CD4-positive, alpha-beta T cell (primary cell): ENCODE measurements at regions not wholly inside any gene's neighbourhood (a gene's known extent, or its start where the extent isn't known, plus 50 kb on each side); places are given as distances from the start of the nearest gene placed in this dataset.

Experiments
- ATAC-seq: fragments of 200-7000 bp; cut with Tn5 transposase; one replicate; pipeline ENCODE4 v1.10.0; 2022; ENCODE audit warnings: mild to moderate bottlenecking; ENCODE audit not compliant: poor library complexity
- CTCF ChIA-PET: fragments of 350-600 bp; sonication (Branson Sonifier 250); formaldehyde crosslinking; loops from one replicate; lab custom pipeline; 2021; ENCODE audit warnings: antibody characterized with exemption, inconsistent platforms; lab: Charles Lee
- POLR2A ChIA-PET: fragments of 350-600 bp; sonication (Branson Sonifier 250); formaldehyde crosslinking; loops from one replicate; lab custom pipeline; 2021; ENCODE audit warnings: antibody characterized with exemption, inconsistent platforms; lab: Charles Lee
- DNase-seq, 14 experiments: peaks; one replicate each; pipeline ENCODE4 v3.0.0-alpha.2; 2013 to 2020; ENCODE audit warnings: mixed read lengths in 2 of 14
- H3K27ac ChIP-seq, 2 donors: one replicate each; pipeline versions ENCODE4 v1.5.1 to v1.7.0; 2013; ENCODE audit warnings: low read length in 2 of 2, low read depth in 1 of 2, mild to moderate bottlenecking in 1 of 2
- H3K27me3 ChIP-seq, 2 experiments: 1 replicate in 1 of 2; 2 replicates in 1 of 2; pipeline versions ENCODE4 v1.6.1 to v1.7.0; 2013; ENCODE audit warnings: low read length in 2 of 2, control low read depth in 1 of 2, mild to moderate bottlenecking in 1 of 2, moderate library complexity in 1 of 2; ENCODE audit not compliant: insufficient read depth in 2 of 2, control insufficient read depth in 1 of 2
- H3K36me3 ChIP-seq: one replicate; pipeline ENCODE4 v1.6.1; 2013; ENCODE audit warnings: low read length, control low read depth; ENCODE audit not compliant: insufficient read depth
- H3K4me1 ChIP-seq: one replicate; pipeline ENCODE4 v1.6.1; 2013; ENCODE audit warnings: low read length, control low read depth; ENCODE audit not compliant: insufficient read depth
- H3K4me3 ChIP-seq: one replicate; pipeline ENCODE4 v1.5.1; 2013; ENCODE audit warnings: mild to moderate bottlenecking, low read length, moderate library complexity
- H3K9me3 ChIP-seq, 2 experiments: 1 replicate in 1 of 2; 2 replicates in 1 of 2; pipeline versions ENCODE4 v1.6.1 to v1.7.0; 2013; ENCODE audit warnings: low read length in 2 of 2, mild to moderate bottlenecking in 2 of 2, control low read depth in 1 of 2, moderate library complexity in 1 of 2; ENCODE audit not compliant: control insufficient read depth in 1 of 2, insufficient read depth in 1 of 2
- H3K27ac Mint-ChIP-seq: one replicate; pipeline ENCODE4 v1.8.0; 2020; ENCODE audit warnings: mixed read lengths
- H3K27me3 Mint-ChIP-seq: one replicate; pipeline ENCODE4 v1.8.0; 2021; ENCODE audit warnings: mixed read lengths
- H3K36me3 Mint-ChIP-seq: one replicate; pipeline ENCODE4 v1.8.0; 2021; ENCODE audit warnings: low read depth, mixed read lengths
- H3K4me1 Mint-ChIP-seq: one replicate; pipeline ENCODE4 v1.8.0; 2021; ENCODE audit warnings: low read depth, mixed read lengths
- H3K4me3 Mint-ChIP-seq: one replicate; pipeline ENCODE4 v1.8.0; 2020; ENCODE audit warnings: mild to moderate bottlenecking, mixed read lengths
- H3K9me3 Mint-ChIP-seq: one replicate; pipeline ENCODE4 v1.8.0; 2020; ENCODE audit warnings: mixed read lengths
- intact Hi-C, 2 experiments: fragments of 100-400 bp; cut with DNase I in 1 of 2; cut with micrococcal nuclease in 1 of 2; formaldehyde crosslinking; loops; one replicate each; pipeline versions ENCODE4 v1.15.1 to v1.9.0; 2023 to 2025; cut with DNase I, micrococcal nuclease
- TF ChIP-seq, protein P1 (sequence below): fragments of 200-600 bp; IDR thresholded peaks from one replicate; pipeline ENCODE4 v1.8.0; 2022; ENCODE audit warnings: antibody characterized with exemption, mild to moderate bottlenecking

DNA sequence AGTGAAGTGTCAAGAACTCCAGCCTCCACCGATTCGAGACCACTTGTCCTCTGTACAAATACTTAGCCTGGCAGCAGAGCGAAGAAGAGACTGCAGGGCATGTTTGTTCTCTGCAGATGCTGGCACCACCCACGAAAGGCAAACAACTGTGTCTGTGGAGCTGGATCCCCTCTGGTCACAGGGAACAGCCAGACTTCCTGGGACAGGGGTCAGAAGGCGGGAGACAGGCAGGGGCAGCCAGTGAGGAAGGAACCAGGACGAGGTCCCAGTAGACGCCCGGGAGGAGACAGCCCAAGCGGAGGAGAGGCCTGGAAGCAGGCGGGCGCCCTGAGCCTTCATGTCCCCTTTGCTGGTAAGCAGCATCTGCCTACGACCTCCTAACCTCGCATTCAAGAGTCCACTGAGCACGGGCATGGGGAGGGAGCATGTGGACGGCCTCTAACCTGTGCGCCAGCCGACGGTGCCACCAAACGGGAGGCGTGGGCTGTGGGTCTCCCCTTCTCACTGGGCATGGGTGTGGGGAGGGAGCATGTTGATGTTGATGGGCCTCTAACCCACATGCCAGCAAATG lies 265.5 kb downstream of the DLL1 start:
- no peak overlapping the region for H3K27ac ChIP-seq

DNA sequence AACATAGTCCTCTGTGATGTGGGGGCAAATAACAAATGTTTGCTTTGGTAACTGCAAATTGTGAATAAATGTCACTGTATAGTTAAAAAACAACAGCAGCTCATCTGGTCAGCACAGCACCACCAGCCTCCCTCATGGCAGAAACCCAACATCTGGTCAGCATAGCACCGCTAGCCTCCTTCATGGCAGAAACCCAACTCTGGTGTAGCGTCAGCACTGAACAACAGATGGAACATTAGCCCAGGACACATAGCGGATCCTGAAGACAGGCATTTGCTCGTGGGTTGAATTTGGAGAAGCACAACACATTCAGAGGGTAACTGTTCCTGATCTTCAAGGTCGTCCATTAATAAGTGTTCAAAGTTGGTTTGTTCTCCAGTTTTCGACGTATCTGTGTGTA lies 265.9 kb downstream of the DLL1 start:
- CTCF ChIA-PET = no interaction called here
- Histone ChIP-seq H3K27me3 (peaks cover 0 to 6% of the 10 kb centered on the region in 2 experiments), H3K27ac (no peak overlapping the region), H3K9me3 (no peaks in the 10 kb centered on the region), H3K4me1 (no peaks in the 10 kb centered on the region), H3K36me3 (no peaks in the 10 kb centered on the region), H3K4me3 (no peak overlapping the region)
- intact Hi-C loops = no loop called here
- no peaks in the 10 kb centered on the region for H3K4me1 Mint-ChIP-seq
- DNase-seq (no peak), ATAC-seq (no peak)
- no peaks in the 10 kb centered on the region for H3K36me3 Mint-ChIP-seq
- no peak overlapping the region for H3K27ac Mint-ChIP-seq
- TF ChIP-seq, protein P1, sequence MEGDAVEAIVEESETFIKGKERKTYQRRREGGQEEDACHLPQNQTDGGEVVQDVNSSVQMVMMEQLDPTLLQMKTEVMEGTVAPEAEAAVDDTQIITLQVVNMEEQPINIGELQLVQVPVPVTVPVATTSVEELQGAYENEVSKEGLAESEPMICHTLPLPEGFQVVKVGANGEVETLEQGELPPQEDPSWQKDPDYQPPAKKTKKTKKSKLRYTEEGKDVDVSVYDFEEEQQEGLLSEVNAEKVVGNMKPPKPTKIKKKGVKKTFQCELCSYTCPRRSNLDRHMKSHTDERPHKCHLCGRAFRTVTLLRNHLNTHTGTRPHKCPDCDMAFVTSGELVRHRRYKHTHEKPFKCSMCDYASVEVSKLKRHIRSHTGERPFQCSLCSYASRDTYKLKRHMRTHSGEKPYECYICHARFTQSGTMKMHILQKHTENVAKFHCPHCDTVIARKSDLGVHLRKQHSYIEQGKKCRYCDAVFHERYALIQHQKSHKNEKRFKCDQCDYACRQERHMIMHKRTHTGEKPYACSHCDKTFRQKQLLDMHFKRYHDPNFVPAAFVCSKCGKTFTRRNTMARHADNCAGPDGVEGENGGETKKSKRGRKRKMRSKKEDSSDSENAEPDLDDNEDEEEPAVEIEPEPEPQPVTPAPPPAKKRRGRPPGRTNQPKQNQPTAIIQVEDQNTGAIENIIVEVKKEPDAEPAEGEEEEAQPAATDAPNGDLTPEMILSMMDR = no peak
- POLR2A ChIA-PET = no interaction called here
- no peaks in the 10 kb centered on the region for H3K9me3 Mint-ChIP-seq
- peaks cover 31% of the 10 kb centered on the region for H3K27me3 Mint-ChIP-seq
- no peak overlapping the region for H3K4me3 Mint-ChIP-seq

More for the DNA sequence above, 265.5 kb downstream of the DLL1 start:
- no peak for DNase-seq
- POLR2A ChIA-PET = no interaction called here
- Mint-ChIP-seq H3K4me1 (no peaks in the 10 kb centered on the region), H3K27me3 (peaks cover 29% of the 10 kb centered on the region), H3K4me3 (no peak overlapping the region), H3K9me3 (no peaks in the 10 kb centered on the region), H3K27ac (no peak overlapping the region), H3K36me3 (no peaks in the 10 kb centered on the region)
- Histone ChIP-seq H3K9me3 (no peaks in the 10 kb centered on the region), H3K4me3 (no peak overlapping the region), H3K36me3 (no peaks in the 10 kb centered on the region), H3K27me3 (peaks cover 0 to 6% of the 10 kb centered on the region in 2 experiments), H3K4me1 (no peaks in the 10 kb centered on the region)
- ATAC-seq = no peak
- TF ChIP-seq, protein P1 = no peak
- intact Hi-C loops = no loop called here
- CTCF ChIA-PET = no interaction called here

DNA sequence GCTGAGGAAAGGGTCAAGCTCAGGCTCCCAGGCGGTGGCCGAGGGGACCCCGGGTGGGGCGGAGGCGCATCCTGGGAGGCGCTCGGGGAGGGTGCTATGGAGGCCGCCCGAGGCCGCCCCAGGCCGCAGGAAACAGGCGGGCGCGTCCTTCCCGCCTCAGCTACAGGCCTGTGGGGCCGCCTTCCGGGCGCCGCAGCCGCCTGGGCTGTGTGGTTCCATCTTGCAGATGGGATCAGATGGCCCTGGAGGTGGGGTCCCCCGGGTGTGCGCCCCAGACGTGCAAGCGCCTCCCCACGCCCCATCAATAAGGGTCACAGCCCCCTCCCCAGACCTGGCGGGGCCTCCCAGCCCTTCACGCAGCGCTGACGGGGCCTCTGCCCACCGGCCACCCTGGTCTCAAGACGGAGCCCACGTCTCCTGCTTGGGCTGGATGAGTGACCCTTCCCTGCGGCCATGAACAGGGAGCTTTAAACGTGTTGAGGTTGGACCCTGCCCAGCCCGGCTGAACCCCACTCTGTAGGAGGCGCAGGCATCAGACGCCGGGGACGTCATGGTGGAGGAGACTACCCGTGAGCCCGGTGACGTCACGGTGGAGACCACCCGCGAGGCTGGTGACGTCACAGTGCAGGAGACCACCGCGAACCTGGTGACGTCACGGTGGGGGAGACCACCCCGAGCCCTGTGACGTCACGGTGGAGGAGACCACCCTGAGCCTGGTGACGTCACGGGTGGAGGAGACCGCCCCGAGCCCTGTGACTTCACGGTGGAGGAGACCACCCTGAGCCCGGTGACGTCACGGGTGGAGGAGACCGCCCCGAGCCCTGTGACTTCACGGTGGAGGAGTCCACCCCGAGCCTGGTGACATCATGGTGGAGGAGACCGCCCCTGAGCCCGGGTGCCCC lies 267.0 kb downstream of the DLL1 start:
- intact Hi-C loops = no loop called here
- CTCF ChIA-PET = no interaction called here
- no peak overlapping the region for H3K27ac Mint-ChIP-seq

More for the DNA sequence above, 267.0 kb downstream of the DLL1 start:
- Mint-ChIP-seq H3K4me1 (no peaks in the 10 kb centered on the region), H3K27me3 (peaks cover 35% of the 10 kb centered on the region), H3K9me3 (no peaks in the 10 kb centered on the region), H3K36me3 (no peaks in the 10 kb centered on the region), H3K4me3 (no peak overlapping the region)
- TF ChIP-seq, protein P1 = no peak
- DNase-seq (peak in 2 of 14 experiments; percentile 22 to 36), ATAC-seq (no peak)
- POLR2A ChIA-PET = no interaction called here
- H3K9me3 ChIP-seq = no peaks in the 10 kb centered on the region
- no peaks in the 10 kb centered on the region for H3K4me1 ChIP-seq
- peaks cover 0 to 6% of the 10 kb centered on the region in 2 experiments for H3K27me3 ChIP-seq
- no peaks in the 10 kb centered on the region for H3K36me3 ChIP-seq
- H3K4me3 ChIP-seq = peak overlapping the region; percentile 44
- no peak overlapping the region for H3K27ac ChIP-seq
